HepG2 (cell line): ENCODE measurements at regions not wholly inside any gene's neighbourhood (a gene's known extent, or its start where the extent isn't known, plus 50 kb on each side); places are given as distances from the start of the nearest gene placed in this dataset.

Experiments used
- HNF4G ChIP-seq, 2 experiments: sonication (generic) in 1 of 2; formaldehyde crosslinking in 1 of 2; IDR thresholded peaks; 2 replicates each; pipeline versions ENCODE4 v1.4.0 to v1.6.1; 2011 to 2020; ENCODE audit warnings: borderline replicate concordance in 2 of 2, low read depth in 2 of 2, mild to moderate bottlenecking in 2 of 2, low read length in 1 of 2, missing genetic modification reagents in 1 of 2, moderate library complexity in 1 of 2
- KDM4B ChIP-seq: sonication (generic); formaldehyde crosslinking; IDR thresholded peaks from 2 replicates; pipeline ENCODE4 v1.4.0; 2020; ENCODE audit warnings: missing genetic modification reagents
- PITX1 ChIP-seq: sonication (generic); formaldehyde crosslinking; IDR thresholded peaks from 2 replicates; pipeline ENCODE4 v1.5.1; 2020; ENCODE audit warnings: mild to moderate bottlenecking, missing genetic modification reagents
- POLR2AphosphoS5 ChIP-seq: IDR thresholded peaks from 2 replicates; pipeline ENCODE4 v1.6.1; 2012; ENCODE audit warnings: low read depth, low read length
- ZNF138 ChIP-seq: sonication (generic); formaldehyde crosslinking; IDR thresholded peaks from 2 replicates; pipeline ENCODE4 v1.5.0; 2020; ENCODE audit warnings: mild to moderate bottlenecking, low read depth, missing genetic modification reagents
- ZNF451 ChIP-seq: sonication (generic); formaldehyde crosslinking; IDR thresholded peaks from 2 replicates; pipeline ENCODE4 v1.5.0; 2020; ENCODE audit warnings: mild to moderate bottlenecking, missing genetic modification reagents
- ZNF547 ChIP-seq: sonication (generic); formaldehyde crosslinking; IDR thresholded peaks from 2 replicates; pipeline ENCODE4 v1.5.1; 2020; ENCODE audit warnings: mild to moderate bottlenecking, missing genetic modification reagents
- ZNF644 ChIP-seq: IDR thresholded peaks from 2 replicates; pipeline ENCODE4 v1.6.1; 2016; ENCODE audit warnings: low read depth
- ZNF792 ChIP-seq: IDR thresholded peaks from 2 replicates; pipeline ENCODE4 v1.6.1; 2016
- ZNF816 ChIP-seq: sonication (generic); formaldehyde crosslinking; IDR thresholded peaks from 2 replicates; pipeline ENCODE4 v1.8.0; 2022; ENCODE audit warnings: missing genetic modification reagents, mild to moderate bottlenecking, borderline replicate concordance
- TF ChIP-seq, protein P1 (sequence below): sonication (generic); formaldehyde crosslinking; IDR thresholded peaks from 2 replicates; pipeline ENCODE4 v1.4.0; 2020; ENCODE audit warnings: missing genetic modification reagents
- TF ChIP-seq, protein P2 (sequence below), 2 experiments: sonication (generic) in 1 of 2; formaldehyde crosslinking in 1 of 2; IDR thresholded peaks; 2 replicates each; pipeline versions ENCODE4 v1.4.0 to v1.6.1; 2016 to 2020; ENCODE audit warnings: borderline replicate concordance in 1 of 2, low read depth in 1 of 2, mild to moderate bottlenecking in 1 of 2, missing genetic modification reagents in 1 of 2
- TF ChIP-seq, protein P3 (sequence below): sonication (generic); formaldehyde crosslinking; IDR thresholded peaks from 2 replicates; pipeline ENCODE4 v1.5.1; 2020; ENCODE audit warnings: mild to moderate bottlenecking, missing genetic modification reagents

DNA sequence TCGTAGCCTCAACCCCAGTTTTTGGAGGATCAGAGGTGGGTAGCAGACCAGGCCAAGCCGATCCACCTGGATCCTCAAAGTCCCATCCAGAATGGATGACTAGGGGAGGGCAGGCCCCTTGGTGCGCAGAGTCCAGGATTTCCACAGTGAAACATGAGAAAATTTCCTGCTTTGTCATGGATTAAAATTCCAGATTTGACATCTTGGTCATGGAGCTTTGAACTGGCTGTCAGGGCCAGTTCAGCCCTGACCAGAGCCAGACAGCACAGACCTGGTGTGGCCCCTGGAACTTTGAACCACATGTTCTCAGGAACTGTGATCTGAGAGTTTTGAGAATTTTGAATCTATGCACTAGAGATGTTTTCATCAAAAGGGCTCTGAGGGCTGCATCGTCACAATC lies 177.5 kb downstream of the MN1 start (continued):
- TF ChIP-seq, protein P1, sequence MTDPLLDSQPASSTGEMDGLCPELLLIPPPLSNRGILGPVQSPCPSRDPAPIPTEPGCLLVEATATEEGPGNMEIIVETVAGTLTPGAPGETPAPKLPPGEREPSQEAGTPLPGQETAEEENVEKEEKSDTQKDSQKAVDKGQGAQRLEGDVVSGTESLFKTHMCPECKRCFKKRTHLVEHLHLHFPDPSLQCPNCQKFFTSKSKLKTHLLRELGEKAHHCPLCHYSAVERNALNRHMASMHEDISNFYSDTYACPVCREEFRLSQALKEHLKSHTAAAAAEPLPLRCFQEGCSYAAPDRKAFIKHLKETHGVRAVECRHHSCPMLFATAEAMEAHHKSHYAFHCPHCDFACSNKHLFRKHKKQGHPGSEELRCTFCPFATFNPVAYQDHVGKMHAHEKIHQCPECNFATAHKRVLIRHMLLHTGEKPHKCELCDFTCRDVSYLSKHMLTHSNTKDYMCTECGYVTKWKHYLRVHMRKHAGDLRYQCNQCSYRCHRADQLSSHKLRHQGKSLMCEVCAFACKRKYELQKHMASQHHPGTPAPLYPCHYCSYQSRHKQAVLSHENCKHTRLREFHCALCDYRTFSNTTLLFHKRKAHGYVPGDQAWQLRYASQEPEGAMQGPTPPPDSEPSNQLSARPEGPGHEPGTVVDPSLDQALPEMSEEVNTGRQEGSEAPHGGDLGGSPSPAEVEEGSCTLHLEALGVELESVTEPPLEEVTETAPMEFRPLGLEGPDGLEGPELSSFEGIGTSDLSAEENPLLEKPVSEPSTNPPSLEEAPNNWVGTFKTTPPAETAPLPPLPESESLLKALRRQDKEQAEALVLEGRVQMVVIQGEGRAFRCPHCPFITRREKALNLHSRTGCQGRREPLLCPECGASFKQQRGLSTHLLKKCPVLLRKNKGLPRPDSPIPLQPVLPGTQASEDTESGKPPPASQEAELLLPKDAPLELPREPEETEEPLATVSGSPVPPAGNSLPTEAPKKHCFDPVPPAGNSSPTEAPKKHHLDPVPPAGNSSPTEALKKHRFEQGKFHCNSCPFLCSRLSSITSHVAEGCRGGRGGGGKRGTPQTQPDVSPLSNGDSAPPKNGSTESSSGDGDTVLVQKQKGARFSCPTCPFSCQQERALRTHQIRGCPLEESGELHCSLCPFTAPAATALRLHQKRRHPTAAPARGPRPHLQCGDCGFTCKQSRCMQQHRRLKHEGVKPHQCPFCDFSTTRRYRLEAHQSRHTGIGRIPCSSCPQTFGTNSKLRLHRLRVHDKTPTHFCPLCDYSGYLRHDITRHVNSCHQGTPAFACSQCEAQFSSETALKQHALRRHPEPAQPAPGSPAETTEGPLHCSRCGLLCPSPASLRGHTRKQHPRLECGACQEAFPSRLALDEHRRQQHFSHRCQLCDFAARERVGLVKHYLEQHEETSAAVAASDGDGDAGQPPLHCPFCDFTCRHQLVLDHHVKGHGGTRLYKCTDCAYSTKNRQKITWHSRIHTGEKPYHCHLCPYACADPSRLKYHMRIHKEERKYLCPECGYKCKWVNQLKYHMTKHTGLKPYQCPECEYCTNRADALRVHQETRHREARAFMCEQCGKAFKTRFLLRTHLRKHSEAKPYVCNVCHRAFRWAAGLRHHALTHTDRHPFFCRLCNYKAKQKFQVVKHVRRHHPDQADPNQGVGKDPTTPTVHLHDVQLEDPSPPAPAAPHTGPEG, result no peak
- TF ChIP-seq POLR2AphosphoS5, result no peak
- TF ChIP-seq ZNF138 (CRISPR knock-in tag), result no peak
- no peak for TF ChIP-seq PITX1 (CRISPR knock-in tag)
- TF ChIP-seq, protein P2, sequence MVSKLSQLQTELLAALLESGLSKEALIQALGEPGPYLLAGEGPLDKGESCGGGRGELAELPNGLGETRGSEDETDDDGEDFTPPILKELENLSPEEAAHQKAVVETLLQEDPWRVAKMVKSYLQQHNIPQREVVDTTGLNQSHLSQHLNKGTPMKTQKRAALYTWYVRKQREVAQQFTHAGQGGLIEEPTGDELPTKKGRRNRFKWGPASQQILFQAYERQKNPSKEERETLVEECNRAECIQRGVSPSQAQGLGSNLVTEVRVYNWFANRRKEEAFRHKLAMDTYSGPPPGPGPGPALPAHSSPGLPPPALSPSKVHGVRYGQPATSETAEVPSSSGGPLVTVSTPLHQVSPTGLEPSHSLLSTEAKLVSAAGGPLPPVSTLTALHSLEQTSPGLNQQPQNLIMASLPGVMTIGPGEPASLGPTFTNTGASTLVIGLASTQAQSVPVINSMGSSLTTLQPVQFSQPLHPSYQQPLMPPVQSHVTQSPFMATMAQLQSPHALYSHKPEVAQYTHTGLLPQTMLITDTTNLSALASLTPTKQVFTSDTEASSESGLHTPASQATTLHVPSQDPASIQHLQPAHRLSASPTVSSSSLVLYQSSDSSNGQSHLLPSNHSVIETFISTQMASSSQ (IDR thresholded peaks at IDR 0.05; ENCODE audit: low read depth), result no peak
- TF ChIP-seq, protein P2 (CRISPR knock-in tag; IDR thresholded peaks at IDR 0.05; ENCODE audit: borderline replicate concordance), result no peak
- TF ChIP-seq ZNF451 (CRISPR knock-in tag), result no peak
- no peak for TF ChIP-seq KDM4B
- no peak for TF ChIP-seq ZNF792 (CRISPR knock-in tag)
- no peak for TF ChIP-seq HNF4G (IDR thresholded peaks at IDR 0.05; ENCODE audit: borderline replicate concordance, low read depth, low read length)
- no peak for TF ChIP-seq HNF4G (CRISPR knock-in tag; IDR thresholded peaks at IDR 0.05; ENCODE audit: borderline replicate concordance, low read depth)
- TF ChIP-seq ZNF644 (CRISPR knock-in tag), result no peak
- TF ChIP-seq ZNF816, result no peak
- TF ChIP-seq ZNF547, result no peak
- TF ChIP-seq, protein P3, sequence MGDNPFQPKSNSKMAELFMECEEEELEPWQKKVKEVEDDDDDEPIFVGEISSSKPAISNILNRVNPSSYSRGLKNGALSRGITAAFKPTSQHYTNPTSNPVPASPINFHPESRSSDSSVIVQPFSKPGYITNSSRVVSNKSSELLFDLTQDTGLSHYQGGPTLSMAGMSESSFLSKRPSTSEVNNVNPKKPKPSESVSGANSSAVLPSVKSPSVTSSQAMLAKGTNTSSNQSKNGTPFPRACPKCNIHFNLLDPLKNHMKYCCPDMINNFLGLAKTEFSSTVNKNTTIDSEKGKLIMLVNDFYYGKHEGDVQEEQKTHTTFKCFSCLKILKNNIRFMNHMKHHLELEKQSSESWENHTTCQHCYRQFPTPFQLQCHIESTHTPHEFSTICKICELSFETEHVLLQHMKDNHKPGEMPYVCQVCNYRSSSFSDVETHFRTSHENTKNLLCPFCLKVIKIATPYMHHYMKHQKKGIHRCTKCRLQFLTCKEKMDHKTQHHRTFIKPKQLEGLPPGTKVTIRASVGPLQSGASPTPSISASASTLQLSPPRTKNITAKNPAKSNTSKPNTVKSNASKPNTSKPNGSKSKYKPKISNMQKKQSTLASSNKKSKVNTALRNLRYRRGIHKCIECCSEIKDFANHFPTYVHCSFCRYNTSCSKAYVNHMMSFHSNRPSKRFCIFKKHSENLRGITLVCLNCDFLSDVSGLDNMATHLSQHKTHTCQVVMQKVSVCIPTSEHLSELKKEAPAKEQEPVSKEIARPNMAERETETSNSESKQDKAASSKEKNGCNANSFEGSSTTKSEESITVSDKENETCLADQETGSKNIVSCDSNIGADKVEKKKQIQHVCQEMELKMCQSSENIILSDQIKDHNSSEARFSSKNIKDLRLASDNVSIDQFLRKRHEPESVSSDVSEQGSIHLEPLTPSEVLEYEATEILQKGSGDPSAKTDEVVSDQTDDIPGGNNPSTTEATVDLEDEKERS, result no peak
- TF ChIP-seq, all 625 proteins: peak for 0
